HEK293 (cell line): ENCODE measurements at regions not wholly inside any gene's neighbourhood (a gene's known extent, or its start where the extent isn't known, plus 50 kb on each side); places are given as distances from the start of the nearest gene placed in this dataset.

ENCODE experiments used
- CTCF ChIA-PET: fragments of 350-600 bp; formaldehyde crosslinking; extraction: SDS; loops from one replicate; lab custom pipeline; 2021; ENCODE audit warnings: antibody characterized with exemption; lab: Yijun Ruan, JAX
- POLR2A ChIA-PET: fragments of 300-600 bp; formaldehyde crosslinking; extraction: SDS; loops from one replicate; lab custom pipeline; 2020; ENCODE audit warnings: antibody characterized with exemption, inconsistent platforms; lab: Yijun Ruan, JAX
- H3K27ac ChIP-seq: fragments of 200-500 bp; sonication (Bioruptor generic); 2 replicates; pipeline ENCODE4 v1.5.1; 2014; ENCODE audit warnings: low read depth, low read length, control low read depth, inconsistent platforms; ENCODE audit errors: extremely low read depth
- H3K36me3 ChIP-seq, 2 experiments: fragments of 200-500 bp in 1 of 2; sonication (Bioruptor generic) in 1 of 2; 1 replicate in 1 of 2; 2 replicates in 1 of 2; pipeline ENCODE4 v1.5.1; 2014 to 2017; ENCODE audit warnings: inconsistent platforms in 2 of 2, low read length in 2 of 2; ENCODE audit not compliant: control insufficient read depth in 2 of 2, insufficient read depth in 1 of 2
- H3K4me1 ChIP-seq: fragments of 200-500 bp; sonication (Bioruptor generic); 2 replicates; pipeline ENCODE4 v1.5.1; 2014; ENCODE audit warnings: mild to moderate bottlenecking, low read length, inconsistent platforms; ENCODE audit not compliant: control insufficient read depth, insufficient read depth
- H3K4me3 ChIP-seq: 2 replicates; pipeline ENCODE4 v1.5.1; 2011; ENCODE audit warnings: low read depth, mild to moderate bottlenecking, control low read depth, low read length, moderate library complexity
- H3K9me3 ChIP-seq: fragments of 200-500 bp; sonication (Bioruptor generic); 2 replicates; pipeline ENCODE4 v1.5.1; 2014; ENCODE audit warnings: low read depth, low read length, inconsistent platforms; ENCODE audit not compliant: control insufficient read depth, insufficient read depth
- HOXA7 ChIP-seq: sonication (generic); formaldehyde crosslinking; IDR thresholded peaks from 2 replicates; pipeline ENCODE4 v1.8.1; 2022; ENCODE audit warnings: missing genetic modification reagents, borderline replicate concordance
- PRDM10 ChIP-seq: fragments of 450-650 bp; formaldehyde crosslinking; IDR thresholded peaks from 2 replicates; pipeline ENCODE4 v1.5.1; 2016; ENCODE audit warnings: missing biosample characterization, missing genetic modification characterization
- SP2 ChIP-seq: fragments of 450-650 bp; formaldehyde crosslinking; IDR thresholded peaks from 2 replicates; pipeline ENCODE4 v1.5.1; 2016; ENCODE audit warnings: missing biosample characterization, missing genetic modification characterization
- SP7 ChIP-seq: fragments of 450-650 bp; formaldehyde crosslinking; IDR thresholded peaks from 2 replicates; pipeline ENCODE4 v1.5.1; 2016; ENCODE audit warnings: missing biosample characterization, missing genetic modification characterization
- TCF7L2 ChIP-seq: IDR thresholded peaks from 2 replicates; pipeline ENCODE4 v1.6.1; 2011; ENCODE audit warnings: low read depth, mild to moderate bottlenecking, inconsistent platforms, low read length, moderate library complexity, borderline replicate concordance
- TSHZ1 ChIP-seq: fragments of 450-650 bp; formaldehyde crosslinking; IDR thresholded peaks from 2 replicates; pipeline ENCODE4 v1.5.1; 2016; ENCODE audit warnings: missing biosample characterization, missing genetic modification characterization, borderline replicate concordance
- ZBTB17 ChIP-seq: fragments of 450-650 bp; formaldehyde crosslinking; IDR thresholded peaks from 2 replicates; pipeline ENCODE4 v1.5.1; 2016; ENCODE audit warnings: missing biosample characterization, missing genetic modification characterization
- ZBTB7A ChIP-seq: fragments of 450-650 bp; formaldehyde crosslinking; IDR thresholded peaks from 2 replicates; pipeline ENCODE4 v1.5.1; 2016; ENCODE audit warnings: low read depth, missing biosample characterization, missing genetic modification characterization
- ZFP41 ChIP-seq: fragments of 450-650 bp; formaldehyde crosslinking; IDR thresholded peaks from 2 replicates; pipeline ENCODE4 v1.5.1; 2016; ENCODE audit warnings: missing biosample characterization, missing genetic modification characterization, borderline replicate concordance
- ZNF10 ChIP-seq: fragments of 450-650 bp; formaldehyde crosslinking; IDR thresholded peaks from 2 replicates; pipeline ENCODE4 v1.5.1; 2017; ENCODE audit warnings: missing biosample characterization, missing genetic modification characterization
- ZNF138 ChIP-seq: fragments of 450-650 bp; formaldehyde crosslinking; IDR thresholded peaks from 2 replicates; pipeline ENCODE4 v1.5.1; 2016; ENCODE audit warnings: missing biosample characterization, missing genetic modification characterization, borderline replicate concordance
- ZNF19 ChIP-seq: fragments of 450-650 bp; formaldehyde crosslinking; IDR thresholded peaks from 2 replicates; pipeline ENCODE4; 2016; ENCODE audit warnings: missing biosample characterization, missing genetic modification characterization, low read depth
- ZNF2 ChIP-seq: fragments of 450-650 bp; formaldehyde crosslinking; IDR thresholded peaks from 2 replicates; pipeline ENCODE4 v1.5.1; 2016; ENCODE audit warnings: missing biosample characterization, missing genetic modification characterization
- ZNF239 ChIP-seq: fragments of 450-650 bp; formaldehyde crosslinking; IDR thresholded peaks from 2 replicates; pipeline ENCODE4 v1.5.1; 2016; ENCODE audit warnings: missing biosample characterization, missing genetic modification characterization
- ZNF24 ChIP-seq: fragments of 450-650 bp; formaldehyde crosslinking; IDR thresholded peaks from 2 replicates; pipeline ENCODE4 v1.5.1; 2016; ENCODE audit warnings: missing biosample characterization, missing genetic modification characterization
- ZNF449 ChIP-seq: fragments of 450-650 bp; formaldehyde crosslinking; IDR thresholded peaks from 2 replicates; pipeline ENCODE4 v1.5.1; 2017; ENCODE audit warnings: missing biosample characterization, mild to moderate bottlenecking, missing genetic modification characterization, moderate library complexity
- ZNF488 ChIP-seq: fragments of 450-650 bp; formaldehyde crosslinking; IDR thresholded peaks from 2 replicates; pipeline ENCODE4 v1.5.1; 2016; ENCODE audit warnings: missing biosample characterization, missing genetic modification characterization
- ZNF510 ChIP-seq: fragments of 450-650 bp; formaldehyde crosslinking; IDR thresholded peaks from 2 replicates; pipeline ENCODE4 v1.5.1; 2018; ENCODE audit warnings: mild to moderate bottlenecking, missing genetic modification characterization, missing biosample characterization; ENCODE audit not compliant: insufficient replicate concordance
- ZNF514 ChIP-seq: fragments of 450-650 bp; formaldehyde crosslinking; IDR thresholded peaks from 2 replicates; pipeline ENCODE4 v1.5.1; 2016; ENCODE audit warnings: missing biosample characterization, missing genetic modification characterization
- ZNF561 ChIP-seq: fragments of 450-650 bp; IDR thresholded peaks from 2 replicates; pipeline ENCODE4 v1.5.1; 2018; ENCODE audit warnings: missing biosample characterization, missing genetic modification characterization, borderline replicate concordance
- ZNF585B ChIP-seq: fragments of 450-650 bp; formaldehyde crosslinking; IDR thresholded peaks from 2 replicates; pipeline ENCODE4 v1.5.1; 2016; ENCODE audit warnings: missing biosample characterization, missing genetic modification characterization
- ZNF626 ChIP-seq: fragments of 450-650 bp; sonication (Bioruptor Pico); formaldehyde crosslinking; IDR thresholded peaks from 2 replicates; pipeline ENCODE4 v1.5.1; 2018; ENCODE audit warnings: missing biosample characterization, missing genetic modification characterization, inconsistent platforms
- ZNF629 ChIP-seq: fragments of 450-650 bp; formaldehyde crosslinking; IDR thresholded peaks from 2 replicates; pipeline ENCODE4 v1.5.1; 2017; ENCODE audit warnings: missing biosample characterization, missing genetic modification characterization
- ZNF664 ChIP-seq: fragments of 450-650 bp; formaldehyde crosslinking; IDR thresholded peaks from 2 replicates; pipeline ENCODE4 v1.5.1; 2016; ENCODE audit warnings: missing biosample characterization, missing genetic modification characterization

GRCh38 chr11:19561011-19561410 is 151.6 kb upstream of the NAV2 start:
- POLR2A ChIA-PET = no interaction called here
- CTCF ChIA-PET = interaction anchor here (0.6 to 13.0 kb wide), 16 partner anchors 9 to 572 kb away, joined by 3 to 166 read pairs (median 5); no protein-coding TSS in a partner anchor
- Histone ChIP-seq H3K27ac (no peak overlapping the region), H3K4me3 (no peak overlapping the region), H3K9me3 (no peaks in the 10 kb centered on the region), H3K4me1 (no peaks in the 10 kb centered on the region), H3K36me3 (no peaks in the 10 kb centered on the region)
- TF ChIP-seq SP7 (no peak), ZNF2 (tag by site-specific recombination) (no peak), ZNF664 (tag by site-specific recombination) (no peak), HOXA7 (CRISPR knock-in tag) (no peak)

- TF ChIP-seq ZNF561 (tag by site-specific recombination) (no peak), ZNF239 (no peak), ZNF24 (tag by site-specific recombination) (no peak), TSHZ1 (tag by site-specific recombination) (no peak), ZNF514 (tag by site-specific recombination) (no peak), ZBTB7A (no peak), ZNF449 (no peak), ZNF138 (no peak), TCF7L2 (no peak), SP2 (tag by site-specific recombination) (no peak), ZNF629 (tag by site-specific recombination) (no peak), ZNF585B (no peak)
- ChIA-PET POLR2A (interaction anchor here (1.2 kb wide), 1 partner anchor 343 kb away, joined by 4 read pairs; no protein-coding TSS in a partner anchor), CTCF (interaction anchor here (0.5 to 13.0 kb wide), 20 partner anchors 10 to 781 kb away, joined by 3 to 166 read pairs (median 5); no protein-coding TSS in a partner anchor)
- Histone ChIP-seq H3K9me3 (no peaks in the 10 kb centered on the region), H3K36me3 (no peaks in the 10 kb centered on the region), H3K4me1 (no peaks in the 10 kb centered on the region), H3K4me3 (no peak overlapping the region), H3K27ac (no peak overlapping the region)
These were observed 152.5 kb upstream of the NAV2 start for GRCh38 chr11:19560156-19560555.

GRCh38 chr11:19559746-19560145 is 152.9 kb upstream of the NAV2 start:
- H3K36me3 ChIP-seq = no peaks in the 10 kb centered on the region
- ChIA-PET POLR2A (interaction anchor here (1.2 kb wide), 1 partner anchor 344 kb away, joined by 4 read pairs; no protein-coding TSS in a partner anchor), CTCF (interaction anchor here (0.5 to 13.0 kb wide), 19 partner anchors 10 to 782 kb away, joined by 3 to 166 read pairs (median 5); no protein-coding TSS in a partner anchor)
- H3K9me3 ChIP-seq = no peaks in the 10 kb centered on the region
- no peak overlapping the region for H3K27ac ChIP-seq
- H3K4me1 ChIP-seq = no peaks in the 10 kb centered on the region
- no peak overlapping the region for H3K4me3 ChIP-seq
- TF ChIP-seq PRDM10 (tag by site-specific recombination) (no peak), ZNF626 (tag by site-specific recombination) (no peak), ZNF561 (tag by site-specific recombination) (no peak), ZBTB17 (no peak), ZNF488 (tag by site-specific recombination) (no peak), ZNF510 (tag by site-specific recombination) (no peak), ZNF10 (tag by site-specific recombination) (no peak), ZFP41 (tag by site-specific recombination) (no peak), ZNF19 (tag by site-specific recombination) (no peak)
